SK-N-SH (cell line): ENCODE measurements at regions not wholly inside any gene's neighbourhood (a gene's known extent, or its start where the extent isn't known, plus 50 kb on each side); places are given as distances from the start of the nearest gene placed in this dataset.

Experiments used
- CTCF ChIA-PET: fragments of 300-600, 350-600 bp; formaldehyde crosslinking; extraction: SDS; loops from one replicate; lab custom pipeline; 2021; lab: Yijun Ruan, JAX
- POLR2A ChIA-PET: fragments of 350-600 bp; sonication (Branson Sonifier 250); formaldehyde crosslinking; extraction: SDS; loops from one replicate; lab custom pipeline; 2020; ENCODE audit warnings: antibody characterized with exemption, inconsistent platforms; lab: Yijun Ruan, JAX
- DNase-seq: peaks from one replicate; pipeline ENCODE4 v3.0.0; 2012
- H2AFZ ChIP-seq: fragments of 200-600 bp; sonication (generic); 2 replicates; pipeline ENCODE4 v1.8.1; 2016; ENCODE audit warnings: antibody characterized with exemption, mild to moderate bottlenecking, low read depth
- H3F3A ChIP-seq: fragments of 200-600 bp; sonication (generic); replicated peaks from 2 replicates; pipeline ENCODE3; 2016; ENCODE audit warnings: antibody characterized with exemption, mild to moderate bottlenecking; ENCODE audit not compliant: insufficient read depth
- H3K27ac ChIP-seq, 2 experiments: fragments of 200-500 bp in 1 of 2; fragments of 200-600 bp in 1 of 2; sonication (Bioruptor generic) in 1 of 2; sonication (generic), shearing (Covaris generic) in 1 of 2; 2 replicates each; pipeline versions ENCODE4 v1.5.1 to v1.6.1; 2014 to 2016; ENCODE audit warnings: low read depth in 2 of 2, inconsistent platforms in 1 of 2, low read length in 1 of 2, mild to moderate bottlenecking in 1 of 2, mixed read lengths in 1 of 2
- H3K27me3 ChIP-seq: fragments of 200-600 bp; sonication (generic), shearing (Covaris generic); 2 replicates; pipeline ENCODE4 v1.6.1; 2016; ENCODE audit warnings: mixed run types; ENCODE audit not compliant: insufficient read depth
- H3K36me3 ChIP-seq, 2 experiments: fragments of 200-500 bp in 1 of 2; fragments of 200-600 bp in 1 of 2; sonication (Bioruptor generic) in 1 of 2; sonication (generic) in 1 of 2; replicated peaks in 1 of 2; 2 replicates each; pipeline versions ENCODE3 to v1.5.1; 2014 to 2016; ENCODE audit warnings: low read length in 1 of 2, mild to moderate bottlenecking in 1 of 2; ENCODE audit not compliant: insufficient read depth in 2 of 2, control insufficient read depth in 1 of 2
- H3K4me1 ChIP-seq, 2 experiments: fragments of 200-500 bp in 1 of 2; fragments of 200-600 bp in 1 of 2; sonication (Bioruptor generic) in 1 of 2; sonication (generic), shearing (Covaris generic) in 1 of 2; 2 replicates each; pipeline versions ENCODE4 v1.5.1 to v1.6.1; 2014 to 2016; ENCODE audit warnings: low read depth in 1 of 2, low read length in 1 of 2, mixed run types in 1 of 2; ENCODE audit not compliant: insufficient read depth in 2 of 2, control insufficient read depth in 1 of 2
- H3K4me2 ChIP-seq: fragments of 200-600 bp; sonication (generic), shearing (Covaris generic); 2 replicates; pipeline ENCODE4 v1.6.1; 2017; ENCODE audit warnings: mixed run types
- H3K4me3 ChIP-seq, 2 experiments: fragments of 200-500 bp in 1 of 2; fragments of 200-600 bp in 1 of 2; sonication (Bioruptor generic) in 1 of 2; sonication (generic), shearing (Covaris generic) in 1 of 2; 2 replicates each; pipeline versions ENCODE4 v1.5.1 to v1.8.1; 2014 to 2016; ENCODE audit warnings: low read depth in 2 of 2, inconsistent platforms in 1 of 2, low read length in 1 of 2, mild to moderate bottlenecking in 1 of 2, mixed read lengths in 1 of 2, moderate library complexity in 1 of 2
- H3K79me2 ChIP-seq: fragments of 200-600 bp; sonication (generic); 2 replicates; pipeline ENCODE4 v1.8.1; 2017; ENCODE audit warnings: mild to moderate bottlenecking; ENCODE audit not compliant: insufficient read depth
- H3K9ac ChIP-seq: fragments of 200-600 bp; sonication (generic); 2 replicates; pipeline ENCODE4 v1.6.1; 2017; ENCODE audit warnings: mixed run types
- H3K9me2 ChIP-seq: fragments of 200-600 bp; sonication (generic); 2 replicates; pipeline ENCODE4 v1.6.1; 2017; ENCODE audit warnings: mixed run types
- H3K9me3 ChIP-seq: fragments of 200-600 bp; sonication (generic); 2 replicates; pipeline ENCODE4 v1.6.1; 2017; ENCODE audit warnings: mixed run types, mild to moderate bottlenecking, moderate library complexity
- H4K20me1 ChIP-seq: fragments of 200-600 bp; sonication (generic); 2 replicates; pipeline ENCODE4 v1.6.1; 2017; ENCODE audit warnings: mild to moderate bottlenecking, mixed run types; ENCODE audit not compliant: insufficient read depth
- CHD2 ChIP-seq: fragments of 150-350 bp; IDR thresholded peaks from 2 replicates; pipeline ENCODE4 v1.6.1; 2018; ENCODE audit warnings: low read length; ENCODE audit not compliant: partially characterized antibody
- CTCF ChIP-seq: fragments of 200-600 bp; sonication (generic); IDR thresholded peaks from 2 replicates; pipeline ENCODE4 v1.6.1; 2017; ENCODE audit warnings: antibody characterized with exemption, mild to moderate bottlenecking, moderate library complexity
- ELF1 ChIP-seq: IDR thresholded peaks from 2 replicates; pipeline ENCODE4 v1.4.0; 2012
- EP300 ChIP-seq, 2 experiments: IDR thresholded peaks; 2 replicates each; pipeline versions ENCODE4 v1.4.0 to v1.6.1; 2012; ENCODE audit warnings: borderline replicate concordance in 1 of 2, low read depth in 1 of 2, low read length in 1 of 2
- FOXM1 ChIP-seq: IDR thresholded peaks from 2 replicates; pipeline ENCODE4 v1.4.0; 2012; ENCODE audit warnings: low read depth, mild to moderate bottlenecking
- GABPA ChIP-seq: IDR thresholded peaks from 2 replicates; pipeline ENCODE4 v1.4.0; 2012; ENCODE audit warnings: low read depth, mild to moderate bottlenecking
- JUND ChIP-seq: IDR thresholded peaks from 2 replicates; pipeline ENCODE4 v1.4.0; 2012
- MAX ChIP-seq: IDR thresholded peaks from 2 replicates; pipeline ENCODE4 v1.4.0; 2012; ENCODE audit warnings: low read depth
- MEF2A ChIP-seq: IDR thresholded peaks from 2 replicates; pipeline ENCODE4 v1.4.0; 2012; ENCODE audit warnings: low read depth, borderline replicate concordance
- NFIC ChIP-seq: IDR thresholded peaks from 2 replicates; pipeline ENCODE4 v1.4.0; 2012; ENCODE audit warnings: borderline replicate concordance
- RAD21 ChIP-seq: IDR thresholded peaks from 2 replicates; pipeline ENCODE4 v1.6.1; 2012; ENCODE audit warnings: mild to moderate bottlenecking, low read length
- RCOR1 ChIP-seq: fragments of 150-350 bp; IDR thresholded peaks from 2 replicates; pipeline ENCODE4 v1.6.1; 2017; ENCODE audit warnings: antibody characterized with exemption, low read length
- RXRA ChIP-seq: IDR thresholded peaks from 2 replicates; pipeline ENCODE4 v1.4.0; 2012; ENCODE audit warnings: low read depth, mild to moderate bottlenecking, borderline replicate concordance
- SMC3 ChIP-seq: IDR thresholded peaks from 2 replicates; pipeline ENCODE4 v1.6.1; 2012; ENCODE audit warnings: low read depth, low read length, improper control_type of control experiment
- USF1 ChIP-seq: IDR thresholded peaks from 2 replicates; pipeline ENCODE4 v1.4.0; 2012; ENCODE audit warnings: low read depth, borderline replicate concordance
- USF2 ChIP-seq: fragments of 150-350 bp; IDR thresholded peaks from 2 replicates; pipeline ENCODE4 v1.6.1; 2017; ENCODE audit warnings: antibody characterized with exemption, low read length, low read depth, borderline replicate concordance
- YY1 ChIP-seq: IDR thresholded peaks from 2 replicates; pipeline ENCODE4 v1.4.0; 2012; ENCODE audit warnings: low read depth, mild to moderate bottlenecking
- WGBS: methylation state at CpG from one replicate; pipeline ENCODE4 v1.1.6; 2017; ENCODE audit warnings: low lambda C conversion rate; 5-methylcytosine and 5-hydroxymethylcytosine counted together

- ChIA-PET POLR2A (no interaction called here), CTCF (no interaction called here)
- no peak overlapping the region for H2AFZ ChIP-seq
- H3K27me3 ChIP-seq = no peaks in the 10 kb centered on the region
- H3K9ac ChIP-seq = no peak overlapping the region
- H3K36me3 ChIP-seq = no peaks in the 10 kb centered on the region
- H3K4me2 ChIP-seq = no peak overlapping the region
- no peak overlapping the region for H3K4me3 ChIP-seq
- no peaks in the 10 kb centered on the region for H3K79me2 ChIP-seq
- H4K20me1 ChIP-seq = no peaks in the 10 kb centered on the region
- no peaks in the 10 kb centered on the region for H3K9me3 ChIP-seq
- no peaks in the 10 kb centered on the region for H3F3A ChIP-seq
- no peaks in the 10 kb centered on the region for H3K4me1 ChIP-seq
- TF ChIP-seq JUND (no peak), RAD21 (no peak), USF1 (no peak), FOXM1 (no peak), RCOR1 (no peak), ELF1 (no peak), SMC3 (no peak), EP300 (IDR thresholded peaks at IDR 0.05; ENCODE audit: borderline replicate concordance in 1 of 2, low read depth in 1 of 2, low read length in 1 of 2) (no peak), RXRA (no peak), CHD2 (no peak), YY1 (no peak), GABPA (no peak)
- TF ChIP-seq, all 33 proteins: peak for 0
- Histone ChIP-seq H3K9me2 (no peaks in the 10 kb centered on the region), H3K27ac (no peak overlapping the region)
- WGBS = 15% methylated on average over 5 of the region's 5 CpGs
- DNase-seq = no peak
Measured at GRCh38 chrX:21176921-21177571, 197.2 kb upstream of the CNKSR2 start.

GRCh38 chrX:21181232-21181853, 192.9 kb upstream of the CNKSR2 start:
- H3K9me2 ChIP-seq = no peaks in the 10 kb centered on the region
- no peak overlapping the region for H3K9ac ChIP-seq
- TF ChIP-seq CHD2 = no peak
- no peak for TF ChIP-seq ELF1
- TF ChIP-seq MEF2A = no peak
- no peak for TF ChIP-seq EP300 (IDR thresholded peaks at IDR 0.05; ENCODE audit: borderline replicate concordance in 1 of 2, low read depth in 1 of 2, low read length in 1 of 2)
- no peak for TF ChIP-seq JUND
- TF ChIP-seq MAX = no peak
- no peak for TF ChIP-seq CTCF
- no peak for TF ChIP-seq NFIC
- no peak for TF ChIP-seq USF2
- H3F3A ChIP-seq = no peaks in the 10 kb centered on the region
- WGBS = 18% methylated on average over 2 of the region's 2 CpGs
- no peak overlapping the region for H3K4me3 ChIP-seq
- H3K4me2 ChIP-seq = no peak overlapping the region
- H2AFZ ChIP-seq = no peak overlapping the region
- DNase-seq = no peak
- H4K20me1 ChIP-seq = no peaks in the 10 kb centered on the region
- H3K27ac ChIP-seq = no peak overlapping the region
- no peaks in the 10 kb centered on the region for H3K27me3 ChIP-seq
- H3K79me2 ChIP-seq = no peaks in the 10 kb centered on the region
- H3K36me3 ChIP-seq = no peaks in the 10 kb centered on the region
- no peaks in the 10 kb centered on the region for H3K4me1 ChIP-seq
- ChIA-PET CTCF (interaction anchor here (0.7 kb wide), 1 partner anchor 22 kb away, joined by 4 read pairs; no protein-coding TSS in a partner anchor), POLR2A (no interaction called here)
- H3K9me3 ChIP-seq = no peaks in the 10 kb centered on the region
